Mucosa of stomach (tissue), 1 donor: ENCODE measurements at regions not wholly inside any gene's neighbourhood (a gene's known extent, or its start where the extent isn't known, plus 50 kb on each side); places are given as distances from the start of the nearest gene placed in this dataset.

Source experiments
- H3K27me3 ChIP-seq: one replicate; pipeline ENCODE4 v1.7.0; 2013; ENCODE audit warnings: mild to moderate bottlenecking, low read length; ENCODE audit not compliant: control insufficient read depth, insufficient read depth
- H3K36me3 ChIP-seq: one replicate; pipeline ENCODE4 v1.7.0; 2013; ENCODE audit warnings: low read length; ENCODE audit not compliant: control insufficient read depth, insufficient read depth
- H3K4me1 ChIP-seq: one replicate; pipeline ENCODE4 v1.7.0; 2013; ENCODE audit warnings: mild to moderate bottlenecking, low read length; ENCODE audit not compliant: control insufficient read depth, insufficient read depth
- H3K4me3 ChIP-seq: one replicate; pipeline ENCODE4 v1.7.0; 2013; ENCODE audit warnings: low read length
- H3K9ac ChIP-seq: one replicate; pipeline ENCODE4 v1.7.0; 2013; ENCODE audit warnings: mild to moderate bottlenecking, low read length, moderate library complexity
- H3K9me3 ChIP-seq: one replicate; pipeline ENCODE4 v1.7.0; 2013; ENCODE audit warnings: mild to moderate bottlenecking, low read length, moderate library complexity; ENCODE audit not compliant: control insufficient read depth
- donor health status: Pancreatic carcinoma.

- Histone ChIP-seq H3K4me3 (no peak overlapping the region), H3K4me1 (no peaks in the 10 kb centered on the region), H3K9ac (no peak overlapping the region), H3K9me3 (no peaks in the 10 kb centered on the region), H3K36me3 (no peaks in the 10 kb centered on the region), H3K27me3 (no peaks in the 10 kb centered on the region)
Measured at GRCh38 chr7:42460148-42460547, 223.1 kb upstream of the GLI3 start.

- Histone ChIP-seq H3K4me1 (no peaks in the 10 kb centered on the region), H3K9me3 (no peaks in the 10 kb centered on the region), H3K27me3 (no peaks in the 10 kb centered on the region), H3K4me3 (no peak overlapping the region), H3K36me3 (no peaks in the 10 kb centered on the region), H3K9ac (no peak overlapping the region)
Measured at GRCh38 chr7:42457663-42458062, 220.7 kb upstream of the GLI3 start.

DNA sequence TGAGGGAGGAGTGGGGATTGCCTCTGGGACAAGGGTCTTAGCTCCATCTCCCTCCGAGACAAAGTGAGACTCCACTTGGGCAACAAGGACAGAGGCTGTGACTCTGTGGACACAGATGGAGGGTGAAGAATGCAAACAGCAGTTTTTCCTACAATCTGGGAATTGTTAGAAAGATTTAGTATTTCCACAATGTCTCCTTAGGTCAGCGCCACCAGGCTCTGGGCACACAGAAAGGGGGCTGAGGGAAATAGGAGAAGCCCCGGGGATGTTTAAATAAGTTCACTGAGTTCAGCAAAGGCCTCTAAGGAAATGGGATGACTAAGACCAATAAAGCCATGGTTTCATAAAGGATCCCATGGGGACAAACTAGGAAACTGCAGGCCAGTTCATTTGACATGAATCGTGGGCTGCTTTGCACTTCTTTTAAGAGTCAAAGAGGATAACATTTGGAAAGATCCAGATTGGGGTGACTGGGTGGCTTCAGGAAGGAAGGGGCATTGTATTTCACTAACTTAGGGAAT is 219.8 kb upstream of the GLI3 start:
- H3K36me3 ChIP-seq: no peaks in the 10 kb centered on the region
- H3K9ac ChIP-seq: no peak overlapping the region
- H3K4me1 ChIP-seq: no peaks in the 10 kb centered on the region
- H3K4me3 ChIP-seq: no peak overlapping the region
- H3K27me3 ChIP-seq: no peaks in the 10 kb centered on the region
- no peaks in the 10 kb centered on the region for H3K9me3 ChIP-seq

- no peak overlapping the region for H3K9ac ChIP-seq
- no peaks in the 10 kb centered on the region for H3K36me3 ChIP-seq
- no peaks in the 10 kb centered on the region for H3K9me3 ChIP-seq
- no peaks in the 10 kb centered on the region for H3K27me3 ChIP-seq
- no peaks in the 10 kb centered on the region for H3K4me1 ChIP-seq
- no peak overlapping the region for H3K4me3 ChIP-seq
Measured at GRCh38 chr7:42456267-42456666, 219.3 kb upstream of the GLI3 start.

DNA sequence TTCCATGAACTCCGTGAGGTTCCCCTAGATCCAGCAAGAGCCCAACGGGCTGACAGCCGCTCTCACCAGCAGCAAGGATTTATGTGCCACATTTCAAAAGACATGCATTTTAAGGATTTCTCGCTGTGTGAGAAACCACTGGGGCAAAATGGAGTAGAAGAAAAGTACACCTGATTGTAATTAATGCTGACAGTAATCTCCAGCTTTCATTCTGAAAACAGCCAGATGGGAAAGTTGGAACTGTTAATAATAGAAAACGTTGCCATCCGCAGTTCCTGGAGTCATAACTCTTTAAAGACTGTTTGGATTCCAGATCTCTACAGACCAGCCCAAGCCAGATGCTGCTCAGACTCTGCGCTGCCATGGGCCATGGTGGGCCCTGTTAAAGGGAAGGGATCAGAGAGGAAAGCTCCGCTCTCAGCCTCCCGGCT is 216.9 kb upstream of the GLI3 start:
- H3K27me3 ChIP-seq: no peaks in the 10 kb centered on the region
- no peaks in the 10 kb centered on the region for H3K4me1 ChIP-seq

GRCh38 chr7:42452356-42452755 is 215.3 kb upstream of the GLI3 start:
- no peaks in the 10 kb centered on the region for H3K36me3 ChIP-seq
- H3K4me3 ChIP-seq: no peak overlapping the region
- H3K9ac ChIP-seq: no peak overlapping the region
- no peaks in the 10 kb centered on the region for H3K9me3 ChIP-seq
- H3K4me1 ChIP-seq: no peaks in the 10 kb centered on the region
- H3K27me3 ChIP-seq: no peaks in the 10 kb centered on the region

More for the DNA sequence above, 216.9 kb upstream of the GLI3 start:
- Histone ChIP-seq H3K4me3 (no peak overlapping the region), H3K36me3 (no peaks in the 10 kb centered on the region), H3K9me3 (no peaks in the 10 kb centered on the region), H3K9ac (no peak overlapping the region)

GRCh38 chr7:42449431-42449830 is 212.4 kb upstream of the GLI3 start:
- Histone ChIP-seq H3K9me3 (no peaks in the 10 kb centered on the region), H3K4me3 (no peak overlapping the region), H3K27me3 (no peaks in the 10 kb centered on the region), H3K9ac (no peak overlapping the region), H3K36me3 (no peaks in the 10 kb centered on the region), H3K4me1 (no peaks in the 10 kb centered on the region)

DNA sequence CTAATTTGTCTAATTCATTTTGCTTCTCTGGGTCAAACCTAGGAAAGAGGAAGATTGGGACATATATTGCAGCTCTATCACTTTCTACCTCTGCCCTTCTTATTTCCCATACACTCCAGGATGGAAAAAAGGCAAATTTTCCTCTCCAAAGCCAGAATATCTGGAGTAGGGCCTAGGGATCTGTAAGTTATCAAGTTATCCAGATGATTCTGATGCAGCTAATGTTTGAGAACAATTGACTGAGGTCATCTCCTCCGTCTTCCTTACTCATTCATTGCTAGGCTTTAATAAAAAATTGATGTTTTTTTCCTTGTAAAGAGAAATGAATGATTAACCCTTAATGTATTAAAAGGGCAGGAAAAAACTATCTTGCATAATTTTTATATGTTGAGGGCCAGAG is 211.9 kb upstream of the GLI3 start:
- Histone ChIP-seq H3K4me3 (no peak overlapping the region), H3K36me3 (no peaks in the 10 kb centered on the region), H3K4me1 (no peaks in the 10 kb centered on the region), H3K9me3 (no peaks in the 10 kb centered on the region), H3K9ac (no peak overlapping the region), H3K27me3 (no peaks in the 10 kb centered on the region)

GRCh38 chr7:42445691-42446090 is 208.7 kb upstream of the GLI3 start:
- Histone ChIP-seq H3K27me3 (no peaks in the 10 kb centered on the region), H3K4me1 (no peaks in the 10 kb centered on the region), H3K4me3 (no peak overlapping the region), H3K9ac (no peak overlapping the region), H3K9me3 (no peaks in the 10 kb centered on the region), H3K36me3 (no peaks in the 10 kb centered on the region)

DNA sequence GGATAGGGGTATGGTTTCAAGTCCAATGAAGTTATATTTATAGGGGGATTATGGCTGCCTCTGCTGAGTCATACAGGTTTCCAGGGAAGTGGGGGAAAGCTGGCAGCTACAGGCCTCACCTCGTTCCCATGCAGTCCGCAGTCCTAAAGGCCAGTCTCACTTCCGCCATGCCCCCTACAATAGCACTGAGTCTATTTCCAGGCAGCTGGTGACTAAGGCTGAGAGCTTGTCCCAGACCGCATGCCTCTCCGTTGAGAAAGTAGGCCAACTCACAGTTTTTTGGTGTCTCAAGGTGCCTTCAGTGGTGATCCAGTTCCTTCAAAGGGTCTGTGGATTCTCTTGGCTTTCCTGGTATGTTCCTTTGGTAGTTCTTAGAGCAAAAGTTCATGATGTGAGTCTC is 203.9 kb upstream of the GLI3 start:
- Histone ChIP-seq H3K9ac (no peak overlapping the region), H3K27me3 (no peaks in the 10 kb centered on the region), H3K36me3 (no peaks in the 10 kb centered on the region), H3K4me3 (no peak overlapping the region), H3K9me3 (no peaks in the 10 kb centered on the region), H3K4me1 (no peaks in the 10 kb centered on the region)

DNA sequence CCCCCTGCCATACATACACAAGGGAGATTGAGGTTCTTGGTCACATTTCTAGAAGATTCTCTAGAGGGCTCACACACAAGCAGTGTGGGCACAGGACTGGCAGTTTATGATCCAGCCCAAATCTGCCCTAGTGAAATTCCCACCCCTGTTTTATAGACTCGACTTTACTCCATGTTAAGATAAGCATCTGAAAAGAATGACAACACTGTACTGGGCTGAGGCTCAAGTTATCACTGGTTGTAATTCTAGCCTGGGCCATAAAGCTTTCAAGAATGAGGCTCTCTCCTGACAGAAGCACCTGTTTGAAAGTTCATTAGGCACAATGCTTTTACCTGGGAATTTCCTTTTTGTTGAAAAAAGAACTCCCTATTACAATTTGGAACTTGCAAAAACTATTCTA is 195.6 kb upstream of the GLI3 start:
- Histone ChIP-seq H3K36me3 (no peaks in the 10 kb centered on the region), H3K9me3 (no peaks in the 10 kb centered on the region)

DNA sequence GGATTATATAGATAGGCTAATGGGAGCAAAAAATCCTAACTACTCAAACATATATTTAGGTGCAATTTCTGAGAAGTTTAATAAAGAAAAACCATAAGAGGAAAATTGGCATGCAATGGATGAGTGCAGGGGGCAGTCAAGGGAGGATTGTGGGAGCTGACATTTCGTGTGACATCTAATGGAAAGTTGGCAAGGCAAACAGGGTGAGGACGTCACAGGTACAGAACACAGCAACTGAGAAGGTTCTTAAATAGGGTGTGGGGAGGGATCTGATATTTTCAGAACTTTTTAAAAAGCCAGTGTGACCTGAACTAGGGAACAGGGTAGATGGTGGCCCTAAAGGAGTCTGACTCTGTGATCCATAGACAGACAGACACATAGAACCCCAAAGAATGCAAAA is 194.9 kb upstream of the GLI3 start:
- H3K9me3 ChIP-seq: no peaks in the 10 kb centered on the region
- H3K9ac ChIP-seq: no peak overlapping the region
- H3K4me1 ChIP-seq: no peaks in the 10 kb centered on the region
- no peaks in the 10 kb centered on the region for H3K27me3 ChIP-seq
- no peaks in the 10 kb centered on the region for H3K36me3 ChIP-seq
- no peak overlapping the region for H3K4me3 ChIP-seq

More for the DNA sequence above, 195.6 kb upstream of the GLI3 start:
- Histone ChIP-seq H3K4me1 (no peaks in the 10 kb centered on the region), H3K4me3 (no peak overlapping the region), H3K9ac (no peak overlapping the region), H3K27me3 (no peaks in the 10 kb centered on the region)

GRCh38 chr7:42429339-42429738 is 192.3 kb upstream of the GLI3 start:
- H3K9me3 ChIP-seq: no peaks in the 10 kb centered on the region
- no peaks in the 10 kb centered on the region for H3K36me3 ChIP-seq

More at GRCh38 chr7:42429339-42429738, 192.3 kb upstream of the GLI3 start:
- H3K4me1 ChIP-seq: no peaks in the 10 kb centered on the region
- no peak overlapping the region for H3K4me3 ChIP-seq
- no peaks in the 10 kb centered on the region for H3K27me3 ChIP-seq
- H3K9ac ChIP-seq: no peak overlapping the region
